22Rv1 (cell line): ENCODE measurements at regions not wholly inside any gene's neighbourhood (a gene's known extent, or its start where the extent isn't known, plus 50 kb on each side); places are given as distances from the start of the nearest gene placed in this dataset.

Experiments
- ZFX ChIP-seq: fragments of 450-650 bp; IDR thresholded peaks from 2 replicates; pipeline ENCODE4 v1.6.1; 2017; ENCODE audit warnings: antibody characterized with exemption, borderline replicate concordance
- TF ChIP-seq, protein P1 (sequence below): fragments of 450-650 bp; IDR thresholded peaks from 2 replicates; pipeline ENCODE4 v1.5.1; 2017; ENCODE audit warnings: mild to moderate bottlenecking

DNA sequence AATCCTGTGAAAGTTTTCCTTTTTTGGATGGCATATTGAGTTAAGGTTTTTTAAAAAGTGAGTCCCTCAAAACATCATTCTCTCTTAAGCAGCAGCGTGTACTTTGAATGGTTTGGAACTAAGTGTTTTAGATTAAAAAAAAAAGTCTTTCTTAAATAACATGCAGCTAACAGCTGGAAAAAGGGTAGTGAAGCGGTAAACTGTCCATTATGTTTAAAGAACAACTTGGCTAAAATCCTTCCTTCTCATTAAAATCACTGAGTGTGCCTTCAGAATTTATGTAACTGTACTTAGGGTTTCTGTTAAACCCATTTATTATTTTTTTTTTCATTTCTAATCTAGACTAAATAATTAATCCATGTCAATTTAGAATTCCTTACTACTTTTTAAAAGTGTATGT is 254.2 kb upstream of the ADAMTS5 start:
- TF ChIP-seq, protein P1, sequence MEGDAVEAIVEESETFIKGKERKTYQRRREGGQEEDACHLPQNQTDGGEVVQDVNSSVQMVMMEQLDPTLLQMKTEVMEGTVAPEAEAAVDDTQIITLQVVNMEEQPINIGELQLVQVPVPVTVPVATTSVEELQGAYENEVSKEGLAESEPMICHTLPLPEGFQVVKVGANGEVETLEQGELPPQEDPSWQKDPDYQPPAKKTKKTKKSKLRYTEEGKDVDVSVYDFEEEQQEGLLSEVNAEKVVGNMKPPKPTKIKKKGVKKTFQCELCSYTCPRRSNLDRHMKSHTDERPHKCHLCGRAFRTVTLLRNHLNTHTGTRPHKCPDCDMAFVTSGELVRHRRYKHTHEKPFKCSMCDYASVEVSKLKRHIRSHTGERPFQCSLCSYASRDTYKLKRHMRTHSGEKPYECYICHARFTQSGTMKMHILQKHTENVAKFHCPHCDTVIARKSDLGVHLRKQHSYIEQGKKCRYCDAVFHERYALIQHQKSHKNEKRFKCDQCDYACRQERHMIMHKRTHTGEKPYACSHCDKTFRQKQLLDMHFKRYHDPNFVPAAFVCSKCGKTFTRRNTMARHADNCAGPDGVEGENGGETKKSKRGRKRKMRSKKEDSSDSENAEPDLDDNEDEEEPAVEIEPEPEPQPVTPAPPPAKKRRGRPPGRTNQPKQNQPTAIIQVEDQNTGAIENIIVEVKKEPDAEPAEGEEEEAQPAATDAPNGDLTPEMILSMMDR = no peak
- TF ChIP-seq ZFX = no peak
